AG04450 (cell line): ENCODE measurements at regions not wholly inside any gene's neighbourhood (a gene's known extent, or its start where the extent isn't known, plus 50 kb on each side); places are given as distances from the start of the nearest gene placed in this dataset.

ENCODE experiments used
- CTCF ChIA-PET: fragments of 300-600, 350-600 bp; formaldehyde crosslinking; extraction: SDS; loops from one replicate; lab custom pipeline; 2022; ENCODE audit warnings: antibody characterized with exemption, inconsistent platforms; lab: Charles Lee
- POLR2A ChIA-PET: fragments of 350-600 bp; formaldehyde crosslinking; extraction: SDS; loops from one replicate; lab custom pipeline; 2021; ENCODE audit warnings: antibody characterized with exemption, inconsistent platforms; lab: Yijun Ruan, JAX
- DNase-seq: peaks from one replicate; pipeline ENCODE4 v3.0.0-alpha.2; 2011; ENCODE audit warnings: low read depth, low spot score
- H3K27ac ChIP-seq: one replicate; pipeline ENCODE4 v1.5.1; 2012; ENCODE audit warnings: low read depth, low read length, control low read depth
- H3K27me3 ChIP-seq: one replicate; pipeline ENCODE4 v1.6.0; 2012; ENCODE audit warnings: low read length; ENCODE audit not compliant: control insufficient read depth, insufficient read depth
- H3K4me3 ChIP-seq: 2 replicates; pipeline ENCODE4 v1.5.1; 2011; ENCODE audit warnings: mild to moderate bottlenecking, low read depth, low read length, control low read depth
- H3K9me3 ChIP-seq: 2 replicates; pipeline ENCODE4 v1.5.1; 2012; ENCODE audit warnings: low read length; ENCODE audit not compliant: control insufficient read depth, insufficient read depth
- TF ChIP-seq, protein P1 (sequence below): IDR thresholded peaks from 2 replicates; pipeline ENCODE4 v1.5.1; 2011; ENCODE audit warnings: low read depth, low read length, control low read depth, inconsistent platforms

GRCh38 chr12:77777274-77777673 lies 53.4 kb upstream of the NAV3 start:
- H3K4me3 ChIP-seq = no peak overlapping the region
- no peaks in the 10 kb centered on the region for H3K27me3 ChIP-seq
- no peaks in the 10 kb centered on the region for H3K9me3 ChIP-seq
- no peak overlapping the region for H3K27ac ChIP-seq
- POLR2A ChIA-PET = no interaction called here
- DNase-seq = no peak
- TF ChIP-seq, protein P1, sequence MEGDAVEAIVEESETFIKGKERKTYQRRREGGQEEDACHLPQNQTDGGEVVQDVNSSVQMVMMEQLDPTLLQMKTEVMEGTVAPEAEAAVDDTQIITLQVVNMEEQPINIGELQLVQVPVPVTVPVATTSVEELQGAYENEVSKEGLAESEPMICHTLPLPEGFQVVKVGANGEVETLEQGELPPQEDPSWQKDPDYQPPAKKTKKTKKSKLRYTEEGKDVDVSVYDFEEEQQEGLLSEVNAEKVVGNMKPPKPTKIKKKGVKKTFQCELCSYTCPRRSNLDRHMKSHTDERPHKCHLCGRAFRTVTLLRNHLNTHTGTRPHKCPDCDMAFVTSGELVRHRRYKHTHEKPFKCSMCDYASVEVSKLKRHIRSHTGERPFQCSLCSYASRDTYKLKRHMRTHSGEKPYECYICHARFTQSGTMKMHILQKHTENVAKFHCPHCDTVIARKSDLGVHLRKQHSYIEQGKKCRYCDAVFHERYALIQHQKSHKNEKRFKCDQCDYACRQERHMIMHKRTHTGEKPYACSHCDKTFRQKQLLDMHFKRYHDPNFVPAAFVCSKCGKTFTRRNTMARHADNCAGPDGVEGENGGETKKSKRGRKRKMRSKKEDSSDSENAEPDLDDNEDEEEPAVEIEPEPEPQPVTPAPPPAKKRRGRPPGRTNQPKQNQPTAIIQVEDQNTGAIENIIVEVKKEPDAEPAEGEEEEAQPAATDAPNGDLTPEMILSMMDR = no peak
- CTCF ChIA-PET = no interaction called here

- POLR2A ChIA-PET = no interaction called here
- no peaks in the 10 kb centered on the region for H3K27me3 ChIP-seq
- TF ChIP-seq, protein P1 = no peak
- no peak overlapping the region for H3K4me3 ChIP-seq
- CTCF ChIA-PET = interaction anchor here (0.7 kb wide), 1 partner anchor 136 kb away, joined by 6 read pairs; no protein-coding TSS in a partner anchor
- DNase-seq = no peak
- H3K27ac ChIP-seq = no peak overlapping the region
- no peaks in the 10 kb centered on the region for H3K9me3 ChIP-seq
These were observed 55.9 kb upstream of the NAV3 start for GRCh38 chr12:77774761-77775160.

DNA sequence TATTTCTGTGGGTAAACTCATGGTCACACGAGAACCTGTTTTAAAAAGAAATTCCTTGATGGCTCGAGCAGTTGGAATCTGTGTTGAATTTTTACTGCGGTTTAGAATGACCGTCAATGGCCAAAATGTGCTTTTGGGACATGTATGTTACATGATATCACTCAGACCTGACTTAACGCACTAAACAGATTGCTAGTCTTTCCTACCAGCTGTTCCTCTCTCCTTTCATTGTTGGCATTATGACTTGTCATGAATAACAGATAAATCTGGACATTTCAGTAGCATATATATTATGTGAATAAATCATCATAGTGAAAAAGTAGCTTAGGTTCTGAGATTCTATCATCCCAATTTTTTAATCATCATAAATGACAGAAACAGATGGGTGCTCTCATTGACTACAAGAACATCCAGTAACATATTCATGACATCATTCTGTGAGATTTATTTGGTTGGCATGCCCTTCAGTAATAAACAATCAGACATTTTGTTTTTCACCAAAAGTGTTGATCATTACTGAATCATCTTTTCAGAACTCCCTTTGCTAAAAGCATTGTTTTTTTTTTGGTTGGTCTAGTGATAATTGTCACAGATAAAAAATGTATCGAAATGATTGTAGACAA lies 57.9 kb upstream of the NAV3 start:
- Histone ChIP-seq H3K27ac (no peak overlapping the region), H3K9me3 (peaks cover 8% of the 10 kb centered on the region), H3K27me3 (no peaks in the 10 kb centered on the region), H3K4me3 (no peak overlapping the region)
- CTCF ChIA-PET = no interaction called here
- TF ChIP-seq, protein P1 = no peak
- POLR2A ChIA-PET = no interaction called here
- DNase-seq = no peak

GRCh38 chr12:77768558-77768957 lies 62.1 kb upstream of the NAV3 start:
- Histone ChIP-seq H3K27me3 (peaks cover 2% of the 10 kb centered on the region), H3K9me3 (peaks cover 14% of the 10 kb centered on the region), H3K4me3 (no peak overlapping the region), H3K27ac (no peak overlapping the region)
- DNase-seq = no peak
- POLR2A ChIA-PET = no interaction called here
- TF ChIP-seq, protein P1 = no peak
- CTCF ChIA-PET = no interaction called here

- TF ChIP-seq, protein P1 = no peak
- Histone ChIP-seq H3K27me3 (peaks cover 2% of the 10 kb centered on the region), H3K27ac (no peak overlapping the region), H3K9me3 (peaks cover 14% of the 10 kb centered on the region), H3K4me3 (no peak overlapping the region)
- POLR2A ChIA-PET = no interaction called here
- CTCF ChIA-PET = no interaction called here
- no peak for DNase-seq
These were observed 62.8 kb upstream of the NAV3 start for GRCh38 chr12:77767756-77768343.
